Natural killer cell (primary cell): ENCODE measurements at regions not wholly inside any gene's neighbourhood (a gene's known extent, or its start where the extent isn't known, plus 50 kb on each side); places are given as distances from the start of the nearest gene placed in this dataset.

Experiments used
- ATAC-seq, 3 donors: fragments of 150-1000 bp in 2 of 3; fragments of 200-7000 bp in 1 of 3; cut with Tn5 transposase; 1 replicate in 1 of 3; 2 replicates in 2 of 3; pipeline ENCODE4 v1.10.0; 2021; ENCODE audit warnings: mild to moderate bottlenecking in 2 of 3, moderate library complexity in 2 of 3
- DNase-seq, 2 donors: peaks; one replicate each; pipeline versions ENCODE4 v3.0.0 to v3.0.0-alpha.2; 2013 to 2021; ENCODE audit warnings: mixed read lengths in 1 of 2
- H3K27ac ChIP-seq: one replicate; pipeline ENCODE4 v1.5.1; 2013; ENCODE audit warnings: mild to moderate bottlenecking, low read length
- H3K27me3 ChIP-seq: one replicate; pipeline ENCODE4 v1.6.1; 2013; ENCODE audit warnings: low read length; ENCODE audit not compliant: control insufficient read depth, insufficient read depth
- H3K36me3 ChIP-seq: one replicate; pipeline ENCODE4 v1.6.1; 2013; ENCODE audit warnings: low read length; ENCODE audit not compliant: control insufficient read depth, insufficient read depth
- H3K4me1 ChIP-seq: one replicate; pipeline ENCODE4 v1.6.1; 2013; ENCODE audit warnings: low read length; ENCODE audit not compliant: control insufficient read depth, insufficient read depth
- H3K4me3 ChIP-seq: one replicate; pipeline ENCODE4 v1.5.1; 2013; ENCODE audit warnings: low read length
- H3K9me3 ChIP-seq: one replicate; pipeline ENCODE4 v1.6.1; 2013; ENCODE audit warnings: low read length; ENCODE audit not compliant: control insufficient read depth, insufficient read depth
- H3K27ac Mint-ChIP-seq, 2 donors: one replicate each; pipeline ENCODE4 v1.8.0; 2022; ENCODE audit warnings: mild to moderate bottlenecking in 2 of 2, mixed read lengths in 2 of 2, moderate library complexity in 1 of 2
- H3K27me3 Mint-ChIP-seq, 2 donors: one replicate each; pipeline ENCODE4 v1.8.0; 2022; ENCODE audit warnings: low read depth in 2 of 2, mixed read lengths in 2 of 2
- H3K36me3 Mint-ChIP-seq: one replicate; pipeline ENCODE4 v1.8.0; 2022; ENCODE audit warnings: mixed read lengths
- H3K4me1 Mint-ChIP-seq, 2 donors: one replicate each; pipeline ENCODE4 v1.8.0; 2022; ENCODE audit warnings: mixed read lengths in 2 of 2
- H3K4me3 Mint-ChIP-seq: one replicate; pipeline ENCODE4 v1.8.0; 2022; ENCODE audit warnings: mild to moderate bottlenecking, moderate library complexity, mixed read lengths
- H3K9me3 Mint-ChIP-seq, 2 donors: one replicate each; pipeline ENCODE4 v1.8.0; 2022; ENCODE audit warnings: mixed read lengths in 2 of 2
- WGBS: methylation state at CpG from one replicate; pipeline ENCODE4 v1.1.7; 2013; ENCODE audit warnings: missing lambda C conversion rate; ENCODE audit not compliant: insufficient coverage; 5-methylcytosine and 5-hydroxymethylcytosine counted together
- intact Hi-C: fragments of 100-400 bp; cut with micrococcal nuclease; formaldehyde crosslinking; loops from one replicate; pipeline ENCODE4 v1.14.2; 2022
- TF ChIP-seq, protein P1 (sequence below): fragments of 200-600 bp; IDR thresholded peaks from one replicate; pipeline ENCODE4 v1.8.0; 2022; ENCODE audit warnings: antibody characterized with exemption

DNA sequence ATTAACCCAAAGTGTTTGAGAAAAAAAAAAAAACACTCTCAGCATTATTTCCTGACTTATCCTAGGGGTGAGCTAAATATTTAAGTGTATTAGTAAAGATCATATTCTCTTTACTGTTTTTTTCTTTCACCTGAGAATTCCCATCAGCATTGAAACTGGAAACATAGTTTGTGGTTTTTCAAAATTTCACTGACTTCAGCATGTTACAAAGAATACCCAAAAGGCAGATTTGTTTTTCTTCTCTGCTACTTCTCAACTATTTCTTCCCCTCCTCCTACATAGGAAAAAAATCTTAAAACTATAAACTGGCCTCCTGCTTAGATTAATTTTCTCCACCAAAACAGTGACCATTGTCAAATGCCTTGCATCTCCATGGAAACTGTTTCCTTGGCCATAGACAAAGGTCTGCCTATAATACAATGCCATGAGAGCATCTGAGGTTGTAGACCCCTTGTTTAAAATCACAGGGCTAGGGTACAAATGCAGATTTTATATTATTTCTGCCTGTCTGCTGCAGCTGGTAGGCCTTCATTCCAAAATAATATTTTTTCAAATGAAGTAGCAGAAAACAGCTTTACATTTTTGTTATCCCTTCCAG lies 179.7 kb upstream of the GALNT5 start:
- intact Hi-C loops = no loop called here
- H3K36me3 ChIP-seq = no peaks in the 10 kb centered on the region
- Mint-ChIP-seq H3K9me3 (peaks cover 0 to 7% of the 10 kb centered on the region in 2 donors), H3K27me3 (no peaks in the 10 kb centered on the region), H3K36me3 (no peaks in the 10 kb centered on the region), H3K4me3 (no peak overlapping the region), H3K4me1 (no peaks in the 10 kb centered on the region), H3K27ac (no peak overlapping the region)
- no peak overlapping the region for H3K27ac ChIP-seq
- no peak overlapping the region for H3K4me3 ChIP-seq
- no peaks in the 10 kb centered on the region for H3K27me3 ChIP-seq
- DNase-seq (no peak), ATAC-seq (no peak)
- no peaks in the 10 kb centered on the region for H3K9me3 ChIP-seq
- H3K4me1 ChIP-seq = no peaks in the 10 kb centered on the region
- TF ChIP-seq, protein P1, sequence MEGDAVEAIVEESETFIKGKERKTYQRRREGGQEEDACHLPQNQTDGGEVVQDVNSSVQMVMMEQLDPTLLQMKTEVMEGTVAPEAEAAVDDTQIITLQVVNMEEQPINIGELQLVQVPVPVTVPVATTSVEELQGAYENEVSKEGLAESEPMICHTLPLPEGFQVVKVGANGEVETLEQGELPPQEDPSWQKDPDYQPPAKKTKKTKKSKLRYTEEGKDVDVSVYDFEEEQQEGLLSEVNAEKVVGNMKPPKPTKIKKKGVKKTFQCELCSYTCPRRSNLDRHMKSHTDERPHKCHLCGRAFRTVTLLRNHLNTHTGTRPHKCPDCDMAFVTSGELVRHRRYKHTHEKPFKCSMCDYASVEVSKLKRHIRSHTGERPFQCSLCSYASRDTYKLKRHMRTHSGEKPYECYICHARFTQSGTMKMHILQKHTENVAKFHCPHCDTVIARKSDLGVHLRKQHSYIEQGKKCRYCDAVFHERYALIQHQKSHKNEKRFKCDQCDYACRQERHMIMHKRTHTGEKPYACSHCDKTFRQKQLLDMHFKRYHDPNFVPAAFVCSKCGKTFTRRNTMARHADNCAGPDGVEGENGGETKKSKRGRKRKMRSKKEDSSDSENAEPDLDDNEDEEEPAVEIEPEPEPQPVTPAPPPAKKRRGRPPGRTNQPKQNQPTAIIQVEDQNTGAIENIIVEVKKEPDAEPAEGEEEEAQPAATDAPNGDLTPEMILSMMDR = no peak

DNA sequence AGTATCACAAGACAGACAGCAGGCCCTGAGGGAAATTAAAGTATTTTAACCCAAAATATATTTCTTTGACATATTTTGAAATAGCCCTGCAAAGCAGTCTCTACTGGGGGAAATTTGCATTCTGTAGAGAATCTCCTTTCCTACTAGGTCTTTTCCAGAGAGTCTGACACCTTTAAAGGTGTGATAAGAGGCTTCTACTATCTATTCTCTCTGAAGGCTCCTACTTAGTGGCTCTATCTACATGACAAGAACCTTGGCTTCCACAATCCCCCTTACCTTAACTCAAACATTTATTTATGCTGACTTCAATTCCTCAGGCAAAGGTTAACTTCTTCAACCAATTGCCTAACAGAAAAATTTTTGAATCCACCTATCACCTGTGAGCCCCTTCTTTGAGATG lies 174.6 kb upstream of the GALNT5 start:
- ATAC-seq = no peak
- H3K27me3 ChIP-seq = no peaks in the 10 kb centered on the region
- no peaks in the 10 kb centered on the region for H3K9me3 ChIP-seq
- H3K36me3 ChIP-seq = no peaks in the 10 kb centered on the region
- no peak for DNase-seq
- no peaks in the 10 kb centered on the region for H3K27me3 Mint-ChIP-seq
- TF ChIP-seq, protein P1 = no peak
- no peak overlapping the region for H3K4me3 Mint-ChIP-seq
- no peaks in the 10 kb centered on the region for H3K4me1 ChIP-seq
- intact Hi-C loops = no loop called here
- peaks cover 0 to 2% of the 10 kb centered on the region in 2 donors for H3K9me3 Mint-ChIP-seq
- no peak overlapping the region for H3K27ac Mint-ChIP-seq
- no peak overlapping the region for H3K27ac ChIP-seq
- no peaks in the 10 kb centered on the region for H3K36me3 Mint-ChIP-seq
- H3K4me3 ChIP-seq = no peak overlapping the region
- no peaks in the 10 kb centered on the region for H3K4me1 Mint-ChIP-seq

DNA sequence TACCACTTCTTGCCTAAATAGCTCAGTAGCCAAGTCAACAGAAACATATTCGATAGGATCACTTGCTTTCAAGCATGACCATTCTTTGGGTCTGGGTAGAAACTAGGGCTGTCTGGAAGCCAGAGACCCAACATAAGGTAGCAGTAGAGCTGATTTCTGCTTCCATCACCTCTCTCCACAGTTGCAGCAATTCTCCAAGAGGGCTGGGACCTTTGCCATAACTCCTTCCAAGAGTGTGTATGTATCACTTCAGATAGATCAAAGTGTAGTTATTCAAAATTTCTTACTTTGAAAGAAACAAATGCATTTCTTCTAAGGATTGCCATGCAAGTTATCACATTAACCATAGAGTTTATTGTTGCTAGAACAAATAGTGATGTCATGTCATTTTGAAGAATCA lies 172.0 kb upstream of the GALNT5 start:
- no peak overlapping the region for H3K4me3 Mint-ChIP-seq
- H3K27me3 Mint-ChIP-seq = no peaks in the 10 kb centered on the region
- no peaks in the 10 kb centered on the region for H3K36me3 Mint-ChIP-seq
- ATAC-seq (no peak), DNase-seq (no peak)
- no peaks in the 10 kb centered on the region for H3K27me3 ChIP-seq
- no peak overlapping the region for H3K4me3 ChIP-seq
- no peak overlapping the region for H3K27ac ChIP-seq
- WGBS = 93% methylated on average over 1 of the region's 1 CpG
- H3K36me3 ChIP-seq = no peaks in the 10 kb centered on the region
- H3K4me1 Mint-ChIP-seq = no peaks in the 10 kb centered on the region
- H3K9me3 Mint-ChIP-seq = peaks cover 0 to 5% of the 10 kb centered on the region in 2 donors
- intact Hi-C loops = no loop called here
- TF ChIP-seq, protein P1 = no peak
- H3K9me3 ChIP-seq = no peaks in the 10 kb centered on the region
- H3K27ac Mint-ChIP-seq = no peak overlapping the region
- H3K4me1 ChIP-seq = no peaks in the 10 kb centered on the region

DNA sequence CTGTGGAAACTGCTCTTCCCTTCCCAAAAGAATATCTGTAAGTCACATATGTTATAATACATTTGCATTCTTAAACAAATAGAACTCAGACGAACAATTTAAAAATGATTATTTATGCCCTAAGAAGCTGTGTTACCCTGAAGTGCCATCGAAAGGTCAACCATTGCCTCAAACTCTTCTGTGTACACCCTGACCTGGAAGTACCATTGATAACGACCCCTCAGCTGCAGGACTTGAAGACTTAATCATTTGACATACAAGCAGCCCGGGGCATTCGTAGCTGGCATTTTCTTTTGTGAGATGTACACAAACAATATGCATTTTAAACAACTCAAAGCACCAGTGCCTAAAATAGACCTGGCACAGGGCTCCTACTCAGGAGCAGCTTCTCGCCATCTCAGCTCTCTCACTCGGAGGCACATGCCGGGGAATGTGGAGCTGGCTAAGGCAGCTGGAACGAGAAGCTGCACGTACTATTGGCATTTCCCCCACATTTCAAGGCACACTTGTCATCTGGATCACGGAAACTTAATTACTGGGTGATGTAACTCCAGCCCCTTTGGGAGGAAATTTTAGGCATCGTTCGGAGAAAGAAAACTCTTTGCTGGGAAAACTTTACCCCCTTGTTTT lies 170.0 kb upstream of the GALNT5 start:
- Mint-ChIP-seq H3K27ac (no peak overlapping the region), H3K4me3 (no peak overlapping the region), H3K27me3 (no peaks in the 10 kb centered on the region), H3K4me1 (no peaks in the 10 kb centered on the region), H3K9me3 (peaks cover 0 to 5% of the 10 kb centered on the region in 2 donors), H3K36me3 (no peaks in the 10 kb centered on the region)
- no peaks in the 10 kb centered on the region for H3K9me3 ChIP-seq
- no peaks in the 10 kb centered on the region for H3K4me1 ChIP-seq
- no peaks in the 10 kb centered on the region for H3K36me3 ChIP-seq
- ATAC-seq (no peak), DNase-seq (no peak)
- TF ChIP-seq, protein P1 = no peak
- 90% methylated on average over 13 of the region's 13 CpGs for WGBS
- H3K27ac ChIP-seq = no peak overlapping the region
- no peak overlapping the region for H3K4me3 ChIP-seq
- intact Hi-C loops = no loop called here
- H3K27me3 ChIP-seq = no peaks in the 10 kb centered on the region
